HepG2 (cell line): ENCODE measurements at regions not wholly inside any gene's neighbourhood (a gene's known extent, or its start where the extent isn't known, plus 50 kb on each side); places are given as distances from the start of the nearest gene placed in this dataset.

Source experiments
- ATAC-seq: fragments of 200-7000 bp; cut with Tn5 transposase; 3 replicates; pipeline ENCODE4 v1.9.1; 2020; ENCODE audit warnings: mild to moderate bottlenecking, moderate library complexity
- BruUV-seq: library from RNA; stranded (reverse); fragments of 400-500 nt; replicated peaks from 2 replicates; lab custom pipeline; 2021; lab: Mats Ljungman, UMichigan
- CTCF ChIA-PET: fragments of 300-600 bp; formaldehyde crosslinking; extraction: SDS; loops from one replicate; lab custom pipeline; 2021; ENCODE audit warnings: low total read pairs, inconsistent platforms, low intra/inter-chr PET ratio; lab: Yijun Ruan, JAX
- POLR2A ChIA-PET: fragments of 350-600 bp; sonication (Branson Sonifier 250); formaldehyde crosslinking; loops from one replicate; lab custom pipeline; 2020; ENCODE audit warnings: antibody characterized with exemption, inconsistent platforms; lab: Yijun Ruan, JAX
- DNase-seq: peaks from one replicate; pipeline ENCODE4 v3.0.0-alpha.2; 2015; ENCODE audit warnings: low spot score
- FAIRE-seq: peaks from 3 replicates; lab custom pipeline; 2011; peaks lifted over from hg19 to GRCh38; lab: Jason Lieb, UNC
- H2AFZ ChIP-seq: one replicate; pipeline ENCODE4 v1.6.1; 2011; ENCODE audit warnings: low read length, inconsistent platforms
- H3K27ac ChIP-seq: fragments of 300-600 bp; 3 replicates; pipeline ENCODE4 v1.8.0; 2011; ENCODE audit warnings: mixed run types, mild to moderate bottlenecking, mixed read lengths, low read length, inconsistent platforms; ENCODE audit not compliant: insufficient read depth; ENCODE audit errors: extremely low read length
- H3K27me3 ChIP-seq, 2 experiments: fragments of 200-600 bp in 1 of 2; 2 replicates in 1 of 2; 3 replicates in 1 of 2; pipeline versions ENCODE4 v1.6.0 to v1.8.0; 2011; ENCODE audit warnings: low read length in 2 of 2, mild to moderate bottlenecking in 2 of 2, moderate library complexity in 2 of 2, inconsistent platforms in 1 of 2; ENCODE audit not compliant: insufficient read depth in 2 of 2, control insufficient read depth in 1 of 2
- H3K36me3 ChIP-seq, 2 experiments: fragments of 200-600 bp in 1 of 2; replicated peaks in 1 of 2; 2 replicates in 1 of 2; 3 replicates in 1 of 2; pipeline versions ENCODE4 v1.5.1 to v1.8.0; 2011; ENCODE audit warnings: low read length in 2 of 2, inconsistent platforms in 1 of 2; ENCODE audit not compliant: insufficient read depth in 2 of 2, control insufficient read depth in 1 of 2
- H3K4me1 ChIP-seq: 2 replicates; pipeline ENCODE4 v1.5.1; 2012; ENCODE audit warnings: low read length, inconsistent platforms; ENCODE audit not compliant: insufficient read depth
- H3K4me2 ChIP-seq: 2 replicates; pipeline ENCODE4 v1.6.0; 2011; ENCODE audit warnings: low read depth, low read length, inconsistent platforms
- H3K4me3 ChIP-seq, 3 experiments: fragments of 200-600 bp in 1 of 3; sonication (generic), shearing (Covaris generic) in 1 of 3; replicated peaks in 1 of 3; 2 replicates each; pipeline ENCODE4 v1.5.1; 2011 to 2016; ENCODE audit warnings: low read length in 3 of 3, inconsistent platforms in 2 of 3, low read depth in 2 of 3, mild to moderate bottlenecking in 2 of 3, control low read depth in 1 of 3, mixed read lengths in 1 of 3; ENCODE audit not compliant: insufficient read depth in 1 of 3
- H3K79me2 ChIP-seq: one replicate; pipeline ENCODE4 v1.6.1; 2011; ENCODE audit warnings: low read length, inconsistent platforms; ENCODE audit not compliant: insufficient read depth
- H3K9ac ChIP-seq: 2 replicates; pipeline ENCODE4 v1.6.0; 2011; ENCODE audit warnings: mild to moderate bottlenecking, low read depth, low read length, inconsistent platforms; ENCODE audit not compliant: insufficient read depth
- H3K9me3 ChIP-seq: 2 replicates; pipeline ENCODE4 v1.5.1; 2012; ENCODE audit warnings: mild to moderate bottlenecking, low read length
- H4K20me1 ChIP-seq: 2 replicates; pipeline ENCODE4 v1.6.0; 2011; ENCODE audit warnings: inconsistent platforms, mild to moderate bottlenecking, low read length, moderate library complexity; ENCODE audit not compliant: insufficient read depth
- KDM3A ChIP-seq: IDR thresholded peaks from 2 replicates; pipeline ENCODE4 v1.6.1; 2018; ENCODE audit warnings: low read depth, missing compliant biosample characterization
- NCOA1 ChIP-seq: sonication (generic); formaldehyde crosslinking; IDR thresholded peaks from 2 replicates; pipeline ENCODE4 v1.9.0; 2021; ENCODE audit warnings: missing genetic modification reagents
- TEAD3 ChIP-seq: optimal IDR thresholded peaks from 2 replicates; pipeline ENCODE3; 2016; ENCODE audit warnings: borderline replicate concordance
- ZNF496 ChIP-seq: sonication (generic); formaldehyde crosslinking; IDR thresholded peaks from 2 replicates; pipeline ENCODE4 v1.8.1; 2023; ENCODE audit warnings: mild to moderate bottlenecking, moderate library complexity, missing genetic modification reagents; ENCODE audit not compliant: insufficient replicate concordance
- WGBS: methylation state at CpG from one replicate; pipeline ENCODE4 v1.1.6; 2017; ENCODE audit warnings: low lambda C conversion rate; 5-methylcytosine and 5-hydroxymethylcytosine counted together
- in situ Hi-C: cut with HindIII; loops from 2 replicates; pipeline ENCODE4 v1.10.0; 2017; ENCODE audit warnings: low pct_unique_long_range_greater_than_20kb; ENCODE audit not compliant: extremely low pct_ligation_motif_present
- intact Hi-C: fragments of 100-400 bp; cut with micrococcal nuclease; formaldehyde crosslinking; loops from one replicate; pipeline ENCODE4 v1.10.0; 2022; ENCODE audit not compliant: unreplicated experiment

DNA sequence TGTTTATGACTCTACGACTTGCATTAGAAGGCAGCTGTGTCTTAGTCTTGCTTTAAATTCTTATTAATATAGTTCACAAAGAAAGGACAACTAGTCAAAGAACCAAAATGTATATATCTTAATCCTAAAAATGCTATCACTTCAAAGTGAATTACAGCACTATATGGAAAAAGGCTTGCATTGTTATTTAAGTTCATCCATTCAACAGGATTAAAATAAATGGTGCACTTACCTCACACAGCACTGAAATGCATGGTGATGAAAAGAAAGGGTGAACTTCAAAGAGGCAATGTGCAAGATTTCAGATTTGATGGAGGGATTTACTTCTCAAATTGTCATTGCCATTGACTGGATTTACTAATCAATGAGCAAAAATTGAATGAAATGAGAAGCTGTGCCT is 344.4 kb upstream of the NUDT12 start (continued):
- no peak for TF ChIP-seq ZNF496 (CRISPR knock-in tag)
- no peak for TF ChIP-seq TEAD3 (CRISPR knock-in tag)
- TF ChIP-seq, all 625 proteins: peak for 0

DNA sequence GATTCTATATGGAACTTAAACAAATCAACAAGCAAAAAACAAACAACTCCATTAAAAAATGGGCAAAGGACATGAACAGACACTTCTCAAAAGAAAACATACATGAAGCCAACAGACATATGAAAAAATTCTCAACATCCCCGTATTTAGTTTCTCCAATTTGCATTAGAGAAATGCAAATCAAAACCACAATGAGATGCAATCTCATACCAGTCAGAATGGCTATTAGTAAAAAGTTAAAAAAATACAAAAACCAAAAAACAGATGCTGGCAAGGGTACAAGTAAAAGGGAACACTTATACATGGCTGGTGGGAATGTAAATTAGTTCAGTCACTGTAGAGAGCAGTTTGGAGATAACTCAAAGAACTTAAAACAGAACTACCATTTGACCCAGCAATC is 342.1 kb upstream of the NUDT12 start:
- FAIRE-seq (no peak), ATAC-seq (no peak), DNase-seq (no peak)
- ChIA-PET POLR2A (no interaction called here), CTCF (no interaction called here)
- in situ Hi-C loops (no loop called here), intact Hi-C loops (no loop called here)
- Histone ChIP-seq H3K36me3 (no peaks in the 10 kb centered on the region), H3K4me1 (no peaks in the 10 kb centered on the region), H3K79me2 (no peaks in the 10 kb centered on the region), H4K20me1 (no peaks in the 10 kb centered on the region), H3K4me2 (no peak overlapping the region), H2AFZ (no peak overlapping the region), H3K9me3 (no peaks in the 10 kb centered on the region), H3K9ac (no peak overlapping the region), H3K27me3 (no peaks in the 10 kb centered on the region), H3K4me3 (no peak overlapping the region), H3K27ac (no peak overlapping the region)
- no TSS peak for BruUV-seq
- no peak for TF ChIP-seq KDM3A (CRISPR knock-in tag)
- WGBS, result 3% methylated on average over 1 of the region's 1 CpG

DNA sequence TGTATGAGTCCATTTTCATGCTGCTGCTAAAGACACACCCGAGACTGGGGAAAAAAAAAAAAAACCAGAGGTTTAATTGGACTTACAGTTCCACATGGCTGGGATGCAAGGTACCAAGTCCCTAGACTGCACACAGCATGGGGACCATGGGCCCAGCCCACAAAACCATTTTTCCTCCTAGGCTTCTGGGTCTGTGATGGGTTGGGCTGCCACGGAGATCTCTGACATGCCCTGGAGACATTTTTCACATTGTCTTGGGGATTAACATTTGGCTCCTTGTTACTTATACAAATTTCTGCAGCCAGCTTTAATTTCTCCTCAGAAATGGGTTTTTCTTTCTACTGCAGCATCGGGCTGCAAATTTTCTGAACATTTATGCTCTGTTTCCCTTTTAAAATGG is 340.3 kb upstream of the NUDT12 start:
- H3K27ac ChIP-seq, result no peak overlapping the region
- H3K36me3 ChIP-seq, result no peaks in the 10 kb centered on the region
- no peaks in the 10 kb centered on the region for H3K4me1 ChIP-seq
- in situ Hi-C loops (no loop called here), intact Hi-C loops (no loop called here)
- H3K27me3 ChIP-seq, result no peaks in the 10 kb centered on the region
- no peaks in the 10 kb centered on the region; the same call in 1 of the 2 replicates for H3K9me3 ChIP-seq
- no peak overlapping the region for H3K9ac ChIP-seq
- BruUV-seq, result no TSS peak
- H3K79me2 ChIP-seq, result no peaks in the 10 kb centered on the region
- no peak for DNase-seq
- no peak for TF ChIP-seq NCOA1 (CRISPR knock-in tag)
- no peak overlapping the region for H3K4me3 ChIP-seq
- no peak for ATAC-seq
- H4K20me1 ChIP-seq, result no peaks in the 10 kb centered on the region
- ChIA-PET CTCF (no interaction called here), POLR2A (no interaction called here)
- no peak overlapping the region for H3K4me2 ChIP-seq
- H2AFZ ChIP-seq, result no peak overlapping the region
- FAIRE-seq, result no peak
- WGBS, result 1% methylated on average over 3 of the region's 3 CpGs
